ENCODE measurements at regions not wholly inside any gene's neighbourhood (a gene's known extent, or its start where the extent isn't known, plus 50 kb on each side); places are given as distances from the start of the nearest gene placed in this dataset.

GRCh38 chr3:34955680-34956079, 683.6 kb upstream of the ARPP21 start:
- H3K4me3 ChIP-seq (ENCODE audit: low read depth, low read length) = no peak overlapping the region
- TF ChIP-seq, protein P1, sequence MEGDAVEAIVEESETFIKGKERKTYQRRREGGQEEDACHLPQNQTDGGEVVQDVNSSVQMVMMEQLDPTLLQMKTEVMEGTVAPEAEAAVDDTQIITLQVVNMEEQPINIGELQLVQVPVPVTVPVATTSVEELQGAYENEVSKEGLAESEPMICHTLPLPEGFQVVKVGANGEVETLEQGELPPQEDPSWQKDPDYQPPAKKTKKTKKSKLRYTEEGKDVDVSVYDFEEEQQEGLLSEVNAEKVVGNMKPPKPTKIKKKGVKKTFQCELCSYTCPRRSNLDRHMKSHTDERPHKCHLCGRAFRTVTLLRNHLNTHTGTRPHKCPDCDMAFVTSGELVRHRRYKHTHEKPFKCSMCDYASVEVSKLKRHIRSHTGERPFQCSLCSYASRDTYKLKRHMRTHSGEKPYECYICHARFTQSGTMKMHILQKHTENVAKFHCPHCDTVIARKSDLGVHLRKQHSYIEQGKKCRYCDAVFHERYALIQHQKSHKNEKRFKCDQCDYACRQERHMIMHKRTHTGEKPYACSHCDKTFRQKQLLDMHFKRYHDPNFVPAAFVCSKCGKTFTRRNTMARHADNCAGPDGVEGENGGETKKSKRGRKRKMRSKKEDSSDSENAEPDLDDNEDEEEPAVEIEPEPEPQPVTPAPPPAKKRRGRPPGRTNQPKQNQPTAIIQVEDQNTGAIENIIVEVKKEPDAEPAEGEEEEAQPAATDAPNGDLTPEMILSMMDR (IDR thresholded peaks at IDR 0.05; ENCODE audit: insufficient read depth, low read depth, low read length, missing control alignments) = no peak
- no peak for DNase-seq (ENCODE audit: low read depth)

GRCh38 chr3:34956511-34956910, 682.8 kb upstream of the ARPP21 start:
- TF ChIP-seq, protein P1 (IDR thresholded peaks at IDR 0.05; ENCODE audit: insufficient read depth, low read depth, low read length, missing control alignments) = no peak
- H3K4me3 ChIP-seq (ENCODE audit: low read depth, low read length) = no peak overlapping the region
- no peak for DNase-seq (ENCODE audit: low read depth)

DNA sequence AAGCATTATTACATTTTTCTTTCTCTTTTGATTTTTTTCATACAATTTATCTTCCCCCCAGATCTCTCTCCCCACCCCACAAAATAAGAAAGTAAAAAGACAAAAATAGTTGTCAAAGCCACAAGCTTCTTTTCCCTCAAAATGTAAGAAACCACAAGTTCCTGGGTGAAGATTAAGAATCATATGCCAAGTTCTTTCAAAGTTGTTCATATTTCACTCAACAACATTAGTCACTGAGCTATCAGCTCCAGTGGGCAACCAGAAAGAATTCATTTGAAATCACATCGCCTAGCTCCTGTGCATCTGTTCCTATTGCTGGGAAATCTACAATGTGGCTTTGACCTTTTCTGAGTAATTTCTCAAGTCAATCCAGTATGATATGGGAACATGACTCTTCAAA, 681.6 kb upstream of the ARPP21 start:
- no peak overlapping the region for H3K4me3 ChIP-seq (ENCODE audit: low read depth, low read length)
- TF ChIP-seq, protein P1 (IDR thresholded peaks at IDR 0.05; ENCODE audit: insufficient read depth, low read depth, low read length, missing control alignments) = no peak
- no peak for DNase-seq (ENCODE audit: low read depth)

GRCh38 chr3:34969513-34969912, 669.8 kb upstream of the ARPP21 start:
- DNase-seq (ENCODE audit: low read depth) = no peak
- TF ChIP-seq, protein P1 (IDR thresholded peaks at IDR 0.05; ENCODE audit: insufficient read depth, low read depth, low read length, missing control alignments) = no peak

GRCh38 chr3:34972481-34972880, 666.8 kb upstream of the ARPP21 start:
- TF ChIP-seq, protein P1 (IDR thresholded peaks at IDR 0.05; ENCODE audit: insufficient read depth, low read depth, low read length, missing control alignments) = no peak
- DNase-seq (ENCODE audit: low read depth) = no peak
- H3K4me3 ChIP-seq (ENCODE audit: low read depth, low read length) = no peak overlapping the region

More at GRCh38 chr3:34969513-34969912, 669.8 kb upstream of the ARPP21 start:
- no peak overlapping the region for H3K4me3 ChIP-seq (ENCODE audit: low read depth, low read length)

DNA sequence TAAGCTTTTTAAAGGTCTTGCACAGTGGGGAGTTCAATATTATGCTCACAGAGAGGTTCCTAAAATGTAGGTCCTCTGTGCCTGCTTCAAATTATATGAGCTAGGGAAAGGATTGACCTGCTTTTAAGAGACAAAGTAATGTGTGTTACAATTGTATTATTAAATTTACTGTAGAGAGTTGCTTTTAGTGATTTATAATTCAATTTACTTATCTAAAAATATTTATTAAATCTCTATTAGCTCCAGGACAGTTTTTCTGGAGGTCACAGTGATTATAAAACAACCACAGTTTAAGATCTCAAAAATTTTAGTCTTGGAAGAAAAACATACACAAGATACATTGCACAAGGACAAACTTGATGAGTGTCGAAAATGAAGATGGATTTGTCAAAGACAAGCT, 665.7 kb upstream of the ARPP21 start:
- no peak for DNase-seq (ENCODE audit: low read depth)
- TF ChIP-seq, protein P1 (IDR thresholded peaks at IDR 0.05; ENCODE audit: insufficient read depth, low read depth, low read length, missing control alignments) = no peak
- no peak overlapping the region for H3K4me3 ChIP-seq (ENCODE audit: low read depth, low read length)

- H3K4me3 ChIP-seq (ENCODE audit: low read depth, low read length) = no peak overlapping the region
- no peak for DNase-seq (ENCODE audit: low read depth)
- TF ChIP-seq, protein P1 (IDR thresholded peaks at IDR 0.05; ENCODE audit: insufficient read depth, low read depth, low read length, missing control alignments) = no peak
These were observed 655.7 kb upstream of the ARPP21 start for GRCh38 chr3:34983631-34984030.
